ENCODE measurements at regions not wholly inside any gene's neighbourhood (a gene's known extent, or its start where the extent isn't known, plus 50 kb on each side); places are given as distances from the start of the nearest gene placed in this dataset.

DNA sequence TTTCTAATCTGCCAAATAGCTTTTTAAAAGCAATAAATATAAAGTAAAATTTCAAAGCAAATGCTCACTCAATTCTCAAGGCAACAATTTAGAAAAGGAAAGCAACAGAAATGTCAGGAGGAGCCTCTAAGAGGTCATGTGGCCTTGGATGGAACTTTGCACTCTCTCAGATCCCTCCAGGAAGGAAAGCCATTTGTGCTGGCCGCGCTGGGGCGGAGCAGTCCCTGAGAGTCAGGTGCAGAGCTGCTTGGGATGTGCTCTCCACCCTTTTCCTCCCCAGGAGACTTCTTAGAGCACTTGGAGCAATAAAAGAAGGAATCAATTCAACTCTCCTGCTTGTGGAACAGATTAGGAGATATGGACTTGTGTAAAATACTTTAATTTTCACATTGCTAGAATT, 379.8 kb upstream of the LINC00305 start:
- DNase-seq, result no peak

DNA sequence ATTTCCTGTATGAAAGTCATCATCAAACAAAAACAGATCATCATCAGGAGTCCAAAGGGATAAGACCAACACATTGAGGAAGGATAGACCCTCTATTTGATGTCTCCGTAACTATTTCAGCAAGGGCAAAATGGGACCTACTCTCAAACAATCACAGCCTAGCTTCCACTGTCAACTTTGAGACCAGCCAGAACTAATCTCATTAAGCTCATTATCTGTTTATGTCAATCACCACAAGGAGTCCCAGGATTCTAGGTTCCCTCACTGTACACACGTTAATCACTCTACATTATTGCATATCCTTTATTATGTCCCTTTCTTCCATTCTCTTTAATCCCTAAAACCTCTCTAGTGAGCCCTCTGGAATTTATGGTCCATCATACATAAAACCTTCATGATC, 370.3 kb upstream of the LINC00305 start:
- DNase-seq, result no peak

DNA sequence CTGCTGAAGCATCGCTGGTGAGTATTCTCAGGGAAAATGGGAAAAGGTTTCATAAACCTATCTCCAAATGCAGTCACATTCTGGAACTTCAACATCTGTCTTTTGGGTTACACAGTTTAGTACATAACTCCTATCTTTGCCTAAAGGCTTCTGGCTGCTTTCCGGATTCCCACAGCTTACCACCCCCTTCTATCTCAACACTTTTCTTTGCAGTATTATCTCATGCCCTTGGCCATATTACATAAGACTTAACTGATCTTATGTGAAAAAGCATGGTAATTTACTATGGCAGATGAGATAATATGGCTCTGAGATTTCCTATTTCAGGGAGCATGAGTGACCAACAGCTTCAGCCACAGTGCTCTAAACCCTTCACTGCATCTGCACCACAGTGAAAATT, 369.3 kb upstream of the LINC00305 start:
- DNase-seq, result no peak

DNA sequence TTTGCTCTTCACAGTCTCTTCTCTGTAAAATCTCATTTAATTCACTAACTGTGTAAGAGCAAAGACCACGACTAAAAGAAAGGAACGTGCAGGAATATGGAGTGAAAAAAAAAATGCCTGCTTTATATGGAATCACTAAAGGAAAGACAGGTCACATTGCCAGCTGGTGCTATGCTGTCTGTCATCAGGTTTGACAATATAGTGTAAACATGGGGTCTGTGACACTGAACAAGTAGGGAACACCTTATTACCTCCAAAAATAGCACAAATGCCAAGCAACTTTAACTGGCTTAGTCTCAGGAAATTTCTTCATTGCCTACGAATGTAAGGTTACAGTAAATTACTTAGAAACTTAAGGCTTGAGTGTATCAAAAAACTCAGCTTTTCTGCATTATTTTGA, 364.5 kb upstream of the LINC00305 start:
- no peak for DNase-seq

DNA sequence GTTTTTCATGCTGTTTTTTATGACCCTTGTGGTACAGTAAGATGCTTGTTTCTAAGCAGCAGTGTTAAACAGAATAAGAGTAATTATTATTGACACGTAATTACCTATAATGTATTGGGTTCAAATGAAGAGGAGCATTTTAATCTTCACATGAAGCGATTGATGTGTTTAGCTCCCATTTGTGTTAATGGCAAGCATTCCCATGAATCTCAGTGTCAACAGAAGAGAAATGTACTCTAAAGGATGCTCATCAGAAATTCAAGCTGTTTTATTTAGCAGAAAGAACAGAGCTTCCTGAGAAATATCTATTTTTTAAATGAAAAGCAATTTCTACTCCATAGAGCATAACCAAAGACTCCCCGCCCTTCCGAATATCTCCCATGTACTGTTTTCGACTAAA, 341.3 kb upstream of the LINC00305 start:
- no peak for DNase-seq

DNA sequence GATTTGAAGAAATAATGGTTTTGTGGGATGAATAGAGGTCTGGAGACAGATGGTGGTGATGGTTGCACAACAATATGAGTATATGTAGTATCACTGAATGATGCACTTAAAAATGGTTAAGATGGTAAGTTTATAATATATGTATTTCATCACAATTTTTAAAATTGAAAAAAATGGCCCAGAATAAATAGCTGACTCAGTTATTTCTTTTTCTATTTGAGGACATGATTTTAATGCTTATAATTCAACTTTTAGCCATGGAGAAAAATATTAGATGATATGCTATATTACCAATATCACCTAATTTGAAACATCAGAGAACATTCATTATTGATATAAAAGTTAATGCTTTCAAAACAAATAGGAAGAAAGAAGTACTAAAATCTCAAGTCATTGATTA, 339.8 kb upstream of the LINC00305 start:
- DNase-seq, result no peak

DNA sequence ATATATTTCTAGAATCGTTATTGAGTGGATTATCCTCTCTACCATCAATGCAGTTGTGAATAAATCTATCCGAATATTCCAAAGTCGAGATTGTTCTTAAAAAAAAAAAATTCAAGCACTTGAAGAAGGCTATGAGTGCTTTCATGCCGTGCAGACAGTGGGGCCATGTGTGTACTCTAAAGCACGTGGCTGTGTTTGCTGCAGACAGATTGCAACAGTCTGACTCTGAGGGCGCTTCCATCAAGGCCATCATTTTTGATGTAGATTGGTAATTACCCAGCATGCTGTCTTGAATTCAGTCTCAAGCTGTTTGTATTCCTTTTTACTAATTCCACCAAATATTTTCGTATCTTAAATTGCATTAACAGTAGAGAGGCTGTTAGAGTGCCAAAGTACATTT, 325.9 kb upstream of the LINC00305 start:
- no peak for DNase-seq

DNA sequence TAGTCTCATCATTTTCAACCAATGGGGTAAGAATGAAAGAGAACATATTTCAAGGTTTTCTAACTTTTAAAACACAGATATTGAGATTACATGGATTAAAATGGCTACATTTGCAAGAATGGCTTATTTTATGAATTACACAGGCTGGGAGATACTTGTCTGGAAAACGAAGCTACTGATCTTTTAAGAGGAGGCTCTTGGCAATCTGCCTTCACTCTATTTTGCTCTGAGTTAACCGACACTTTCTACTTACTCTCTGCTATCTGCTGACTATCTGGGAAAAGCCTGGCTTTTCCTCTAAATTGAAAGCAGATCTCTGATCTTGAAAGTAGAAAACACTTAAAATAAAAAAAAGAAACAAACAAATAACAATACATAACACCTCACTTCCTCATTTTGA, 325.4 kb upstream of the LINC00305 start:
- no peak for DNase-seq

DNA sequence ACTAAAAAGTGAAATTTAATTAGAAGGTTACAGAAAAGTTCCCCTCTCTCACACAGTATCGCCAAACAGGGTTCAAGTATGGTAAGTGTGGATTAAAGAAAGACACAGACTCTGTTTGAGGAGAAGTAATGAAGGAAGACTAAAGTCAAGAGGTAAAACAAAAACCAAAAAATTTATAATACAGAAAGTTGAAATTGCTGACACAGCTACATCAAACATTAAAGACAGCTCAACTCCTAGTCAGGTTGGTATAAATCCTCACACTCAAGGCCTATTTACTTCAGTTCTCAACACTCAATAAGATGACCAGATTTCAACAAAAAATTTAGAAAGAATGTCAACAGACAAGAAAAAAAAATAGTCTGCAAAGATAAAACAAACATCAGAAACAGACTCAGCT, 300.5 kb upstream of the LINC00305 start:
- no peak for DNase-seq

DNA sequence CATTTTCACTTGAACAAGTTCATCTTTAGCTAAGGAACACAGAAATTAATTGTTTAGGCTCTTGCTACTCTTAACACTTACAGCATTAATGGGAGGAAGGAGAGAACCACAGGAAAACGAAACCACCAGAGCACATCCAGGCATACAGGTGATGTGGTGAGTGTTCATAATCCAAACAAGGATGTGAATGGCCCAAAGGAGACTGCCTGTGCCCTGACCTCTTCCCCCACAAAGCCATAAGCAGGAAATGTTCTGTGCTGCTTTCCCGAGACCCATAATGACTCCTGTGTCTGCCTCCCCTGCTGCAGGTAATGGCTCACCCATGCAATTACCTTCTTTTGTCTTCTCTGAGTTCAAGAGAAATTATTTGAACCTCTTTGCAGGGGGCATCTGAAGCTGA, 295.9 kb upstream of the LINC00305 start:
- no peak for DNase-seq

DNA sequence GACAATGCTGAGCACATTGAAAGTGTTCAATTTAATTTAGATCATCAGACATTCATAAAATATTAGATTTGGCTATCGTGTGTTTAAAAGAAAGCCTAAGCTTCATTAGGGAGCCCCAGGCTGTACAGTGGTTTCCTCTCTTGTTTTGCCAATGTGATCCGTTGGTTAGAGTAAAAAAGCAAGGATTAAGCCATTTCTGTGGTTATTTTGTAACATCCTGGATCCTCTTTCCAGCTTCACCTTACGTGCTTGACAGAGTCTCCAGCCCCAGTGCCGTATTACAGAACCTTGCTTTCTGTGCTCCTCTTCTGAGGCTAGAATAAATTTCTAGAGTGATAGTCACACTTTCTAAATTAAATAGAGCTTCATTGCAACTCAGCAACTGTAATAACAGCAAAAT, 289.3 kb upstream of the LINC00305 start:
- no peak for DNase-seq

DNA sequence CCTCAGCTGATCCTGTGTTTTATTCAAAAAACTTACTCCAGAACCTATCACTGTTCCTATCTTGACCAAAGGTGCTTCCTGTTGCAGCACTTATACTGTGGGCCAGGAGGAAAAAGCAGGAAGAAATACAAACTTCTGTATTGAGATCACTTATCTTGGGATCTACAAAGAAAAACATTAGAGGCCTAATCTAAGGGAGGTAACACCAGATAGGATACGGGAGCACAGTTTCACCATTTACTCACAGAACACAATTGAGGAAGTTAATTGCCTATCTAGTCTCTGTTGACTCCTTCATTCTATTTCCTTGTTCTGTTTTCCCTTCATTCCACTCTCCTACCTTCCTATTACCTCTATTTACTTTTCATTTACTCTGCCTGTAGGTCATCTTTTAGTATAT, 287.2 kb upstream of the LINC00305 start:
- DNase-seq, result no peak

DNA sequence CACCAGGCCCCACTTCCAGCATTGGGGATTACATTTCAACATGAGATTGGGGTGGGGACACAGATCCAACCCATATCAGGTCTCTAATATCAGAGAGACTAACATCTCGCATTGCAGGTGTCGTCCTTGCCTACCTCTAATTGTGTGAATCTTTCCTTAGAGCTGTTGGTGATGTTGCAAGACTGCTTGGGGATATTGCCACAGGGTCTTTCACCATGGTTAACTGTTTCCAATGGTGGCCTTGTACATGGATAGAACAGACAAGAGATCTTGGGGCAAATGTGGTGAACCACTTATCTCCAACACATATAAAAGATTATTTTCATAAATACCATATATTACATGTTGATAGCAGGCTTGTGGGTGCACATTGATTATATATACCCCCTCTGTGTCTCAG, 270.3 kb upstream of the LINC00305 start:
- no peak for DNase-seq

DNA sequence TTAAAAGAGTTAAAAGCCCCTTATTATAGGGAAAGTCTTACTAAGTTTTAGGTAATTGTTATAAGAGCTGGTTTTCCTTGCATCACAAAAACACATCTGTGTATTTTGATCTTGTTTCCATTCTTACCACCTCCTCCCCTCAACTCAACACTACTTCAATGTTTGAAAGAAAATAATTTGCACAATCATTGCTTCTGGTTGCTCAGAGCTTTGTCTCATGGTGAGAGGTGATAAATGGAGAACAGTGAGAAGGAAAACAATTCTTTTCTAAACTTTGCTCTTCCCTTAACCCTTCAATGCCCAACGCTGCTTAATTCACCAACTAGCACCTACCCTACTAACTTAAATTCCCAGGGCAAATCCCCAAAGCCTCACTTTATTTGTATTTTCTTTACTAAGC, 268.1 kb upstream of the LINC00305 start:
- no peak for DNase-seq

DNA sequence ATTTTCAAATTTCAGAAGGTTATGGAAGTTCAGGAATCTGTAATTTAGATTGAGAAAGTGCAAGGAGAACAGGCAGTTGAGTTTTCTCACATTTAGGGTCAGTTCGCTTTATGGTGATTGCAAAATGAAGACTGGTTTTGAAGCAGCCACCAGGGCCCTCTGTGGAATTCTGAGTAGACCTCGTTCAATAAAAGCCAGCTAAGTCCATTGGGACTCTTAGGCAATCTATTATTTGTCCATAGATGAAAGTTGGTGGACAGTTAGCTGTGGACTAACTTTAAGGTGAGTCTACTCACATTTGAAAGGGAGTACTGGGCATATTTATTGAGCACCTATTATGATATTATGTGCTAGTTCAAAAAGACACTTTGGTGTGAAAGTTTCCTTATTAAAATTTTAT, 266.3 kb upstream of the LINC00305 start:
- no peak for DNase-seq

DNA sequence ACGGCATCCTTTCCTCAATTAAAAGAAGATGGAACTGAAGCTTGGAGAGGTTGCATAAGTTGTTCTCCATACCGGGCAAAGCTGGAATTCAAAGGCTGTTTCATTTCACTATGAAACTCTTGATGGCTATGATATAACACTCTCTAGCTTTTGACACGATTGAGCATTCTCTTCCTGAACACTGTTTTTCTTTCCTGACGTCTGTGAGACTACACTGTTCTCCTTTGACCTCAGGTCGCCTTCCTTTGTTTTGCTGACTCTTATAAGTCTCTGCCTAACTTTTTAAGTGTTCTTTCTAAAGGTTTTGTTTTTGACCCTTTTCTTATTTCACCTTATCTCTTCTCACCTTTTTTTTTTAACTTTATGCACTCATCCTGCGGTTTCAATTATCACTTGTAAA, 261.8 kb upstream of the LINC00305 start:
- no peak for DNase-seq

DNA sequence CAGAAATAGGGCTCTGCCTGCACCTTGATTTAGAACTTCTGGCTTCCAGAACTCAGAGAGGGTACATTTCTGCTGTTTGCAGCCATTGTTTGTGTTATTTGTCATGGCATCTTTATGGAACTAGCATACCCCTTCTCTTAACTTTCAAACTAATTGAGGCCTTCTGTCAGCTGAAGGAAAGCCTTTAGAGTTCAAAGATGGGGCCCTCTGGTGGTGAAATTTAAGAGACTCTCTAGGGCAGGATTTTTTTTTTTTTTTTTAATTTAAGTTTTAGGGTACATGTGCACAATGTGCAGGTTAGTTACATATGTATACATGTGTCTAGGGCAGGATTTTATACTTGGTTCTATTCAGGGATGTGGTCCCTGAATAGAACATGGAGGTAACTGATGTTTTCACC, 260.6 kb upstream of the LINC00305 start:
- peak in 1 of 2 experiments; percentile 38 for DNase-seq

DNA sequence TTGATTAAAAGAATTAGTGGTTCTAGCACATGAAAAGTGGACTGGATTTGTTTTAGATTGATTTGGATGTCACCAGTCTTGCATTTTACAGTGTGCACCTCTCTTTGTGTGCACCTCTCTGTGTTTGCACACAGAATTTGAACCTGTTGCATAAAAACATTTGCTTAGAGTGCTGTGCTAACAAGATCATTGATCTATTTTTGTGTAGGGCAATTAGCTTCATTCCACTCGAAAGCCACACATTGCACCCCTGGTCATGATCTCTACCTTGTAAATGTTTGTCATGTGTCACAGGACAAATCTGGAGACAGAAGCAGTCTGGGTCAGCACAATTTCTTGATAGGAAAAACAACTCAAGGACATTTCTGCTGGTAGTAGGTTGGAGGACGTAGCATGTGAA, 258.7 kb upstream of the LINC00305 start:
- no peak for DNase-seq

DNA sequence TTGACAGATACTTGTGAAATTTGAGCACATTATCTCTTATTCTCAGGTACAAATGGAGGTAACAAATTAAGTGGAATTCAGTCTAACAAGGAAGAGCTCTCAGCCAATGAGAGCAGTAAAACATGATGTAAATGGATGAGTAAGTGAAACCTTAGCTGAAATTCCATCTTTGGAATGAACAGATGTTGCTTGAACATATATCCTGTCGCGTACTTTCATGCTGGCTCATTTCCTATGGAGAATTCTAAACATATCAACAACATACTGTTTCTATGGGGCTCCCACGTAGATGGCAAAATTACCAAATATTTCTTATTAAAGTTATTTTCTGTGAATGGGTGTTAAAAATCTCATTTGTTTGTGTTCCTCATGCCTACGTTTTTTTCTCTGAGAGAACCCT, 256.3 kb upstream of the LINC00305 start:
- DNase-seq, result no peak

DNA sequence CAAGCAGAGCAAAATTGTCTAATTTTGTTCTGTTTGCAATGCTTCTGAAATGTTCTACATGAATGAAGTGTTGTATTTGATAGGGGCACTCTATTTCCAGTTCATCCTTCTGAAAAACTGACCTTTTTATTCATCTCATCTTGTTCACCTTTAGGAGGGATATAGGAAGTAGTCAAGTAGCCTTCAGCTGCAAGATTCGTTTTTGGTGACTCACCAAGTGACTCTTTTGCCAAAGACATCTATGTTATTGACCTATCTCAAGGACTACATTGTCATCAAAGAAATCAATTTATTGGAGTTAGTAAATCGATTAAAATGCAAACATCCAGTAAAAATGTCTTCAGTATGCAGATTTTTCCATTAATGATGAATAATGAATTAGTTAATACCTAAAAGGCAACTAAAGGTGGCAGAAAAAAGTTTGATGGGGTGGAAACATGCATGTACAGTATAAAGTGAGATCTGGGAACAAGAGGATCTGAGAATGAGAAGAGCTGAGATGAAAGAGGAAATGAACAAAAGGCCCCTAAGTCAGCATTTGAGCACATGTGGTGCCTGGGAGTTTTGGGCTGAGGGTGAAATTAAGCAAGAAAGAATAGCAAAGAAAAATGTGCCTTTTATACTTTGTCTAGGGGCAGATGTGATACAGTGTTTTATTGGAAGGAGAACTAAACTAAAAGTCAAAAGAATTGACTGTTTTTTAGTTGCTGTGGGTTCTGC, 255.1 kb upstream of the LINC00305 start:
- DNase-seq, result no peak

DNA sequence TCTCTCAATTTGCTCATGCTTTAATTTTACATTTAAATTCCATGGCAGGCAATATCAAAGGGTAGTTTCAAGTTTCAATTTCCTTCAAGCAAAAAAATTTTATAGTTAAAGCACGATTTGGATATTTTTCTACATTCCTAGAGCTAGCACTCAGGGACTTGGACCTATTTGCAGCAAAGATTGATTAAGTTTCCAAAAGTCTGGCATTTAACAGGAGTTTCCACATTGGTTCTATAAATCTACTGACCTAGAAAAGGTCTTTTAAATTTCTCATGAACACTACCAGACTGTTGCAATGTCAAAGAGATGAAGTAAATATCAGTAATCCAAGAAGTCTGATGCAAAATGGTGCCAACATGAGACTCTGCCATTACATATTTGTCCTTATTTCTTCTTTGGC, 253.7 kb upstream of the LINC00305 start:
- no peak for DNase-seq

DNA sequence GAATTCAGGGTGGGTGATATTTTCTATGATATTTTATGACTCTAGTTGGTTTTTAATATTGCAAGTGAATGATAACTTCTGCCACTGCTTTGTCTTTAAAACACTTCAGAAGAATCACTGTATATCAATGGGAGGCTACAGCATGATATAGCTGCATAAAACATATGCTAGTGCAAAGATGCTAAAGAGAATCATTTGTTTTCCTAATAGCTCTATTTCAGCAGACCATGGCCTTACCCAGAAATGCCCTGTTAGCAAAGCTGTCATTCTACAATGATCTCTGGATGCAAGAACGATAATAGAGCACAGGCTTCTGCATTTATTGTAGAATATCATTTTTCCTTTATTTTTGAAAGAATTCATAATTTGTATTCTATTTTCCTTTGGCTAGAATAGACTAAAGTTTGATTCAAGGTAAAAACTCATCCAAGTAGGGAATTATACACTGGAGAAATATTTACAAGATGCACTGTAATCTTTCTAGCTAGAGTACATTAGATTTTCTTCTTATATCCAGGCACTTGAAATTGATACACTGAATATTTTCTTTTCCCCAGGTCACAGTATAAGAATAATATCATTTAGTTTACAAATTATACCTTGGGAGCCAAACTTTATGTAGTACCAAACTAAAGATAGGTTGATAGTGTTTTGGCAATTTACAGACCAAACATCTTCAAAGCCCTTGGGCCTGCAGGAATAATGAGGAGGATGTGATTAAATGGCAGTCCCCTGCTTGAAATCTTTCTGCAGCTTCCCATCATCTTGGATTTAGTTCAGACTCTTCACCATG, 252.6 kb upstream of the LINC00305 start:
- DNase-seq, result no peak

DNA sequence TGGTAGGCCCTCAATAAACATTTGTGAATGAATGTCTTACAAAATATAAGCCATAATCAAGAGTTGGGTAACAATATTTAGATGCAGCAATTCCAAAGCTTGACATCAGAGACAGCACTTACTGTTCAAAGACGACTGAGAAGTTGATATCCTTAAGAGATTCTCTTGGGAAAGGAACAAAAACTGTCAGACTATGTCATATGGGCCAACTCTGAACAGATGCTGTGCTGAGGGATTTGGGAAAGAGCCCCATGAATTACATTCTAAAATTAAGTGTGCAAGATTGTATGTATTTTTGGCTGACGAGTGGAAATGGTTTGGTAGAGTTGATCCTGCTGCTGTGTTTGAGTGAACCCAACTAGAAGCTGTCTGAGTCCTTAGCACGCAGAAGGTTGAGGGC, 250.7 kb upstream of the LINC00305 start:
- no peak for DNase-seq

DNA sequence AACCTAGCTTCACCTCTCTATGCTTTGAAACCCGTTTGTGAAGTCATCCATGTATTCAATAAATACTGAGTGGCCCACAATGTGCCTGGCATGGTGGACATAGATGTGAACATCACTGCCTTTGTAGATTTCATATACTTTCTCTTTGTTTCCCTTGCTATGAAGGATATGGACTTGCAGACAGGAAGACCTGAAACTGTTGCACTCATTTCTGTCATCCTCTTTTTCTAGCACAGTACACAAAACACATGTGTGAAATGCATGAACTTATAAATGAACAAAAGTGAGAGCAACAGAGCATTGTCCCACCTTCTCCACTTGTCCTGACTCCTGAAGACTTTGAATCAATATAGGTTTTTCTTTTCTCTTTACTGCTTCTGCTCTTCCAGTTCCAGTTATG, 249.4 kb upstream of the LINC00305 start:
- DNase-seq, result no peak

DNA sequence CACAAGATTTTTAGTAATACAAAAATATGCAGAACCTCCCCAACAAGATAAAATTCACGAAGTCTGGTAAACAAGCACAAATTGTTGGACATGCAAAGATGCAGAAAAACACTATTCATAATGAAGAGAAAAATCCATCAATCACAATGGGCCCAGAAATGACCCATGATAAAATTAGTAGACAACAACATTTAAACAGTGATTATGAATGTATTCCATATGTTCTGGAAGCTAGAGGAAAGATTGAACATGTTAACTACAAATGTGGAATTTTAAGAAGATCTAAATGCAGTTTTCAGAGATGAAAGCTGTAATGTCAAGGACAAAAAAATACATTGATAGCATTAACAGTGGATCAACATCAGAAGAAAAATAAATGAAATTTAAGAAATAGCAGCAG, 243.3 kb upstream of the LINC00305 start:
- DNase-seq, result no peak
